GM12873 (cell line): ENCODE measurements at regions not wholly inside any gene's neighbourhood (a gene's known extent, or its start where the extent isn't known, plus 50 kb on each side); places are given as distances from the start of the nearest gene placed in this dataset.

Source experiments
- TF ChIP-seq, protein P1 (sequence below): IDR thresholded peaks from 2 replicates; pipeline ENCODE4 v1.5.1; 2012; ENCODE audit warnings: low read depth, mild to moderate bottlenecking, moderate library complexity, low read length, control low read depth; ENCODE audit not compliant: insufficient read depth; ENCODE audit errors: missing control alignments

DNA sequence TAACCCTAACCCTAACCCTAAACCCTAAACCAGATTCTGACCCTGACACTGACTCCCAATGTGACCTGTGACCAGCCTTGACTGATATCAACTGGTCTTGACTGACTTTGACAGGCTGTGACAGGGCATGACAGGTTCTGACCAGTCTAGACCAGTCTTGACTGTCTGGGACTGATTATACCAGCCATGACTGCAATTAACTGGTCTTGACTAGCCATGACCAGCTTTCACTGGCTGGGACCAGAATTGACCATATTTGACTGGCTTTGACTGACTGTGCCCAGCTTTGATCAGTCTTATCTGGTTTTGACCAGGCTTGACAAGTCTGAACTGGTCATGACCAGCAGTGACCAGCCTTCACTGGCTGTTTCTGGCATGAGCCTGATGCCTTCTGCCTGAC lies 95.5 kb downstream of the BMP15 start:
- TF ChIP-seq, protein P1, sequence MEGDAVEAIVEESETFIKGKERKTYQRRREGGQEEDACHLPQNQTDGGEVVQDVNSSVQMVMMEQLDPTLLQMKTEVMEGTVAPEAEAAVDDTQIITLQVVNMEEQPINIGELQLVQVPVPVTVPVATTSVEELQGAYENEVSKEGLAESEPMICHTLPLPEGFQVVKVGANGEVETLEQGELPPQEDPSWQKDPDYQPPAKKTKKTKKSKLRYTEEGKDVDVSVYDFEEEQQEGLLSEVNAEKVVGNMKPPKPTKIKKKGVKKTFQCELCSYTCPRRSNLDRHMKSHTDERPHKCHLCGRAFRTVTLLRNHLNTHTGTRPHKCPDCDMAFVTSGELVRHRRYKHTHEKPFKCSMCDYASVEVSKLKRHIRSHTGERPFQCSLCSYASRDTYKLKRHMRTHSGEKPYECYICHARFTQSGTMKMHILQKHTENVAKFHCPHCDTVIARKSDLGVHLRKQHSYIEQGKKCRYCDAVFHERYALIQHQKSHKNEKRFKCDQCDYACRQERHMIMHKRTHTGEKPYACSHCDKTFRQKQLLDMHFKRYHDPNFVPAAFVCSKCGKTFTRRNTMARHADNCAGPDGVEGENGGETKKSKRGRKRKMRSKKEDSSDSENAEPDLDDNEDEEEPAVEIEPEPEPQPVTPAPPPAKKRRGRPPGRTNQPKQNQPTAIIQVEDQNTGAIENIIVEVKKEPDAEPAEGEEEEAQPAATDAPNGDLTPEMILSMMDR = no peak

DNA sequence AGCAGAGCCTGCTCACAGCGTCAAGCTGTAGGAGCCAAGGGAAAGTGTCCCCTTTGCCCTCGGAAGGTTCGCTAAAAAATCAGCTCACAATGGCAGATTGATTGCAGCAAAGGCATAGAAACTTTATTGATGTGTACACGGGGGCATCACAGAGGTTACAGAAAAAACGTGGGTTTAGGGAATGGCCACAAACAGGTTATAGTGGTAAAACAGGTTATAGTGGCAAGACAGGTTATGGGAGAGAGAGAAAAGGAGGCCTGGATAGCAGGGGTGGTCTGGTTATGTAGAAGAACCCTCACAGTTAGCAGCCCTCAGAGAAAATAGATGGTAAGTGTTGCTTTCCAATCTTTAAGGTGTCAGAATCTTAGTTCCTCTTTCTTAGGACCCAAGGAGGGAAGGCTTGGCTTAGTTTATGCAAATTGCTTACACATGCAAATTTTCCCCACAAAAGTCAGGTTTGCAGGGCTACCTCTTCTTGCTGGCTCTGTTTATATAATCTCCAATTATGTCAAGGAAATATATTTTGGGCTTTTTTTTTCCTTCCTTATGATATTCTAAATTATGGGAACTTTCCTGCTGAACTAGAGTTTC lies 113.7 kb downstream of the BMP15 start:
- TF ChIP-seq, protein P1 = no peak

DNA sequence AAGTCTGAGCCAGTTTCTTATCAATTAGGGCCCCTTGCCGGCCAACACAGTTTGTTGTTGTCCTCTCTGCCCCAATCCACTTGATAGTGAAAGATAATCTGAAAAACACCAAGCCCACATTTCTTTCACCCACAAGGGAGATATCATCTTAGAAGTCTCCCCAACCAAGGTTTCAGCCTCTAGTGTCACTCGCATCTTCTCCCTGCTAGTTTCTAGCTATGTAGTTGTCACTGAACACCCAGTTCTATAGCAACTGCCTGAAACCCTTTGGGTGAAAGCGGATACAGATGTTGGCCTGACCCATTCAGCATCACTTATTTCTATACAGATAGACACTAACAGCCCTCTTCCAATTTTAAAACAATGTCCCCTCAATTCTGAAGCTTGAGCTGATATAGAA lies 116.3 kb downstream of the BMP15 start:
- TF ChIP-seq, protein P1 = no peak

DNA sequence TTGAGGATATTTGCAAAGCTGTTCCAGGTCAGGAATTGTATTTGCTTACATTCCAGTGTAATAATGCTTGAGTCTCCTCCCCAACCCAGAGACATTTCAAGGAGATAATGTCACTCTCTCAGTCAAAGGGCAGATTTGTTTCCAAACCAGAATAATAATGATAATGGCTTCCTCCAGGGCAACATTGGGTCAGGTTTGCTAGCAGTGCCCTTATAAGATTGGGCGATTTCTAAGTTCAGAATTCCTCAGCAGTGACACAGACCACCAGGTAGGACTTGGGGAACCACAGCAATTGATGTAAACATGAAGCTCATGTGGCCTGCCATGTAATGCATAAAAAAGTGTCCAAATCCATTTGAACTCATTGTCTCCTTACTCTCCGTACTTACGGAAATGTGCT lies 125.2 kb downstream of the BMP15 start:
- TF ChIP-seq, protein P1 = no peak

DNA sequence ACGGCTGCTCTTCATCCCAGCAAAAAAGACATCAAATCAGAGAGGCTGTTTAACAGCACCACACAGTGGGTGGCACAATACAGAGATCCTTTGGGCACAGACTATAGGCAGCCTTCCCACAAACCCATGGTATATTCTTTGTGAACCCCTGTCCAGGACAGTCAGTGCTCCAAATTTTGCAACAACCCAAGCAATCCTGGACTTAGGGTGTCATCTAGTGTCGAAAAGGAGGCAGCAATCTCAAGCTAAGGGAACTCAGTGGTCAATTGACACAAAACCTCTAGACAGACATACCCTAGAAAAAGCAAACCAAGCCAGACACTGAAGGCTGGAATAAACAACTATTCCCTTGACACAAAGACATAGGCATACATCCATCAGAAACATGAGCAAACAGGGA lies 137.4 kb downstream of the BMP15 start:
- TF ChIP-seq, protein P1 = peak; percentile 36

DNA sequence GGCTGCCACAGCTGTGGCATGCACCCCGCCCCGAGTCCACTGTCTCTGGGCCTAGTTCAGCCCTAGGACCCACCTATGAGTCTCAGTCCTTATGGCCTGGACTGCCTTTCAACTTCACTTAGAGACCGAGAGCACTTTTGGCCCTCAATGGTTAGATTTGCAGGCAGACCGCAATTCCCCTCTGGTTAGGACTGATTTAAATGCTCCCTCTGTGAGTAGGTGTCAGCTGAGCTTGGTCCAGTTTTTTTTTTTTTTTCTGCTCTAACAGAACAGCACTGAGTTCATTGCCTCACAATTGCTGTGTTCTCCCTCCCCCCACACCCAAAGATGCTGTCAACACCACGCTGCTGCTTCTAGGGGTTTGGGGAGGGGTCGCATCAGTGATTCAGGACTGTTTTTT lies 143.2 kb downstream of the BMP15 start:
- TF ChIP-seq, protein P1 = no peak

DNA sequence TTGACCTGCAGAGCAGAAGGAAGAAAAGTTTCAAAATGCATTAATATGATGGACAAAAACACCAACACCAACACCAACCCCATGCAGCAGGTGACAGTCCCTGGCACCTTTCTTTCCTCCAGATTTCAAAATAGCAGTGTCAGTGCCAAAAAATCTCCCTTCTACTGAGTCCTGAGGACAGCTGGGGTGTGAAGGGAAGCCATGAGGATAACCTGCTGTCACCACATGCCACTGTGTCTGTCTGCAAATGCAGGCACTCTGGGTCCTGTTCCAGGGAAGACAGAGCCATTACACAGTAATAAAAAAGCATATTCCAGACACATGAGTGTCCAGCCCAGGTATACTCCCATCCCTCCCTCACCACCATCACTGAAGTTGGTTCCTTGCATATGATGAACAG lies 187.5 kb downstream of the BMP15 start:
- TF ChIP-seq, protein P1 = no peak
